Tibial nerve (tissue), 3 donors: ENCODE measurements at regions not wholly inside any gene's neighbourhood (a gene's known extent, or its start where the extent isn't known, plus 50 kb on each side); places are given as distances from the start of the nearest gene placed in this dataset.

Source experiments
- POLR2A ChIP-seq, 2 donors: fragments of 450-650 bp; IDR thresholded peaks; one replicate each; pipeline ENCODE4 v1.6.1; 2017; ENCODE audit warnings: antibody characterized with exemption in 2 of 2, mild to moderate bottlenecking in 2 of 2, moderate library complexity in 2 of 2
- TF ChIP-seq, protein P1 (sequence below), 5 experiments: fragments of 200-600 bp in 3 of 5; fragments of 450-650 bp in 2 of 5; sonication (generic) in 3 of 5; IDR thresholded peaks; one replicate each; pipeline ENCODE4 v1.5.1; 2016 to 2019; ENCODE audit warnings: antibody characterized with exemption in 5 of 5, mild to moderate bottlenecking in 3 of 5, moderate library complexity in 2 of 5

DNA sequence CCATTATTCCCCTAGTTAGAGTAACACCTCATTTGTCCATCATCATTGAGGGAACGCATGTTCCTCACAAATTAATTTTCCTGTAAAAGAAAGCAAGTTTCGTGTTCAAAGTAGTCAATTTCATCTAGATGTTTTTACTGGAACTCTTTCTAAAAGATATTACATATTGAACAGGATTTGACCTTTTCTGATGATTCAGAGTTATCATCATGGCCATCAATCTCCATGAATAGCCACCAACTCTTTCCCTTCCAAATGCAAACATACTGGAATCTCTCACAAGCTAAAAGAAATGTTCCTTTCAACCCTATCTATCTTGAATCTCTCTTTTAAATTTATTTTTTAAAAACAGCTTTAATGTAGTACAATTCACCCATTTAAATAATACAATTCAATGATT, 263.1 kb upstream of the FAR2 start:
- TF ChIP-seq, protein P1, sequence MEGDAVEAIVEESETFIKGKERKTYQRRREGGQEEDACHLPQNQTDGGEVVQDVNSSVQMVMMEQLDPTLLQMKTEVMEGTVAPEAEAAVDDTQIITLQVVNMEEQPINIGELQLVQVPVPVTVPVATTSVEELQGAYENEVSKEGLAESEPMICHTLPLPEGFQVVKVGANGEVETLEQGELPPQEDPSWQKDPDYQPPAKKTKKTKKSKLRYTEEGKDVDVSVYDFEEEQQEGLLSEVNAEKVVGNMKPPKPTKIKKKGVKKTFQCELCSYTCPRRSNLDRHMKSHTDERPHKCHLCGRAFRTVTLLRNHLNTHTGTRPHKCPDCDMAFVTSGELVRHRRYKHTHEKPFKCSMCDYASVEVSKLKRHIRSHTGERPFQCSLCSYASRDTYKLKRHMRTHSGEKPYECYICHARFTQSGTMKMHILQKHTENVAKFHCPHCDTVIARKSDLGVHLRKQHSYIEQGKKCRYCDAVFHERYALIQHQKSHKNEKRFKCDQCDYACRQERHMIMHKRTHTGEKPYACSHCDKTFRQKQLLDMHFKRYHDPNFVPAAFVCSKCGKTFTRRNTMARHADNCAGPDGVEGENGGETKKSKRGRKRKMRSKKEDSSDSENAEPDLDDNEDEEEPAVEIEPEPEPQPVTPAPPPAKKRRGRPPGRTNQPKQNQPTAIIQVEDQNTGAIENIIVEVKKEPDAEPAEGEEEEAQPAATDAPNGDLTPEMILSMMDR (IDR thresholded peaks at IDR 0.05): no peak
- no peak for TF ChIP-seq POLR2A (IDR thresholded peaks at IDR 0.05)
